ENCODE measurements at regions not wholly inside any gene's neighbourhood (a gene's known extent, or its start where the extent isn't known, plus 50 kb on each side); places are given as distances from the start of the nearest gene placed in this dataset.

- Mint-ChIP-seq H3K4me1 (ENCODE audit: low read depth) (peaks cover 6% of the 10 kb centered on the region; the same call in 1 of the 2 replicates), H3K27ac (no peak overlapping the region), H3K27me3 (ENCODE audit: insufficient read depth) (peaks cover 5% of the 10 kb centered on the region), H3K4me3 (no peak overlapping the region), H3K36me3 (ENCODE audit: low read depth) (peaks cover 8% of the 10 kb centered on the region; the same call in 1 of the 2 replicates), H3K9me3 (peaks cover 32% of the 10 kb centered on the region)
- DNase-seq: no peak
- no peak for TF ChIP-seq CTCF (IDR thresholded peaks at IDR 0.05)
These were observed 548.0 kb upstream of the SEMA3D start for GRCh38 chr7:85734823-85735222.

- peaks cover 8% of the 10 kb centered on the region; the same call in 1 of the 2 replicates for H3K36me3 Mint-ChIP-seq (ENCODE audit: low read depth)
- H3K9me3 Mint-ChIP-seq: peaks cover 37% of the 10 kb centered on the region
- TF ChIP-seq CTCF (IDR thresholded peaks at IDR 0.05): no peak
- H3K27ac Mint-ChIP-seq: no peak overlapping the region
- H3K4me3 Mint-ChIP-seq: no peak overlapping the region
- peaks cover 5% of the 10 kb centered on the region for H3K27me3 Mint-ChIP-seq (ENCODE audit: insufficient read depth)
- H3K4me1 Mint-ChIP-seq (ENCODE audit: low read depth): peaks cover 6% of the 10 kb centered on the region; the same call in 1 of the 2 replicates
- no peak for DNase-seq
These were observed 546.5 kb upstream of the SEMA3D start for GRCh38 chr7:85733169-85733915.

- no peak overlapping the region for H3K4me3 Mint-ChIP-seq
- TF ChIP-seq CTCF (IDR thresholded peaks at IDR 0.05): no peak
- peaks cover 4% of the 10 kb centered on the region; the same call in 1 of the 2 replicates for H3K36me3 Mint-ChIP-seq (ENCODE audit: low read depth)
- no peak for DNase-seq
- no peak overlapping the region for H3K27ac Mint-ChIP-seq
- H3K4me1 Mint-ChIP-seq (ENCODE audit: low read depth): peaks cover 6% of the 10 kb centered on the region; the same call in 1 of the 2 replicates
- H3K27me3 Mint-ChIP-seq (ENCODE audit: insufficient read depth): peaks cover 5% of the 10 kb centered on the region
- peaks cover 19% of the 10 kb centered on the region for H3K9me3 Mint-ChIP-seq
These were observed 543.2 kb upstream of the SEMA3D start for GRCh38 chr7:85730012-85730411.

GRCh38 chr7:85725026-85725425 lies 538.2 kb upstream of the SEMA3D start:
- H3K27ac Mint-ChIP-seq: no peak overlapping the region
- H3K9me3 Mint-ChIP-seq: peaks cover 6% of the 10 kb centered on the region; the same call in 1 of the 2 replicates
- no peaks in the 10 kb centered on the region for H3K4me1 Mint-ChIP-seq (ENCODE audit: low read depth)
- no peak for DNase-seq
- no peaks in the 10 kb centered on the region for H3K27me3 Mint-ChIP-seq (ENCODE audit: insufficient read depth)
- no peak for TF ChIP-seq CTCF (IDR thresholded peaks at IDR 0.05)
- H3K4me3 Mint-ChIP-seq: no peak overlapping the region
- H3K36me3 Mint-ChIP-seq (ENCODE audit: low read depth): no peaks in the 10 kb centered on the region

GRCh38 chr7:85719981-85720953 lies 533.4 kb upstream of the SEMA3D start:
- no peaks in the 10 kb centered on the region for H3K27me3 Mint-ChIP-seq (ENCODE audit: insufficient read depth)
- H3K4me1 Mint-ChIP-seq (ENCODE audit: low read depth): no peaks in the 10 kb centered on the region
- H3K27ac Mint-ChIP-seq: no peak overlapping the region
- DNase-seq: peak; percentile 5
- H3K4me3 Mint-ChIP-seq: no peak overlapping the region
- no peak for TF ChIP-seq CTCF (IDR thresholded peaks at IDR 0.05)
- H3K36me3 Mint-ChIP-seq (ENCODE audit: low read depth): no peaks in the 10 kb centered on the region; the same call in 1 of the 2 replicates
- H3K9me3 Mint-ChIP-seq: no peaks in the 10 kb centered on the region
